A549 (cell line): ENCODE measurements at regions not wholly inside any gene's neighbourhood (a gene's known extent, or its start where the extent isn't known, plus 50 kb on each side); places are given as distances from the start of the nearest gene placed in this dataset.

Experiments
- ATAC-seq, 2 experiments: fragments of 200-7000 bp in 1 of 2; fragments of >200 bp in 1 of 2; cut with Nextera tagmentation in 1 of 2; cut with Tn5 transposase in 1 of 2; 3 replicates each; pipeline versions ENCODE4 v1.8.0 to v1.9.1; 2018 to 2020; ENCODE audit warnings: mild to moderate bottlenecking in 1 of 2, moderate library complexity in 1 of 2
- CTCF ChIA-PET: fragments of 300-600 bp; sonication (Branson Sonifier 250); formaldehyde crosslinking; extraction: SDS; loops from one replicate; lab custom pipeline; 2021; ENCODE audit warnings: antibody characterized with exemption, inconsistent platforms; lab: Yijun Ruan, JAX
- POLR2A ChIA-PET: fragments of 350-600 bp; formaldehyde crosslinking; extraction: SDS; loops from one replicate; lab custom pipeline; 2021; ENCODE audit warnings: antibody characterized with exemption, inconsistent platforms; lab: Yijun Ruan, JAX
- DNase-seq, 2 experiments: peaks; one replicate each; pipeline versions ENCODE4 v3.0.0 to v3.0.0-alpha.2; 2011 to 2016; ENCODE audit warnings: low read depth in 1 of 2, low spot score in 1 of 2
- FAIRE-seq: peaks from 2 replicates; lab custom pipeline; 2011; peaks lifted over from hg19 to GRCh38; lab: Jason Lieb, UNC
- H3K27ac ChIP-seq, 2 experiments: fragments of >200 bp; sonication (Bioruptor Twin); formaldehyde crosslinking; 3 replicates each; pipeline ENCODE4 v1.5.1; 2016 to 2017
- H3K4me1 ChIP-seq: fragments of >200 bp; sonication (Bioruptor Twin); formaldehyde crosslinking; 3 replicates; pipeline ENCODE4 v1.6.1; 2016
- H3K4me2 ChIP-seq: fragments of >200 bp; sonication (Bioruptor Twin); formaldehyde crosslinking; 3 replicates; pipeline ENCODE4 v1.6.1; 2016
- H3K4me3 ChIP-seq: fragments of >200 bp; sonication (Bioruptor Twin); formaldehyde crosslinking; 3 replicates; pipeline ENCODE4 v1.5.1; 2016
- H3K9me3 ChIP-seq: fragments of >200 bp; sonication (Bioruptor Twin); formaldehyde crosslinking; 3 replicates; pipeline ENCODE4 v1.6.1; 2016
- BHLHE40 ChIP-seq: IDR thresholded peaks from 2 replicates; pipeline ENCODE4 v1.6.1; 2012; ENCODE audit warnings: low read depth, low read length, inconsistent platforms
- CBX8 ChIP-seq: fragments of 200-600 bp; sonication (generic); IDR thresholded peaks from 2 replicates; pipeline ENCODE4 v1.6.1; 2016
- CEBPB ChIP-seq, 2 experiments: fragments of >200 bp in 1 of 2; sonication (Bioruptor Twin) in 1 of 2; formaldehyde crosslinking in 1 of 2; IDR thresholded peaks; 2 replicates each; pipeline ENCODE4 v1.6.1; 2012 to 2016
- CHD2 ChIP-seq: fragments of 150-350 bp; IDR thresholded peaks from 2 replicates; pipeline ENCODE4 v1.6.1; 2014; ENCODE audit warnings: low read length; ENCODE audit not compliant: partially characterized antibody
- EHF ChIP-seq: fragments of 250-450 bp; sonication (Bioruptor Pico); IDR thresholded peaks from 2 replicates; pipeline ENCODE4 v1.5.0; 2020; ENCODE audit warnings: mild to moderate bottlenecking
- EHMT2 ChIP-seq: fragments of 200-600 bp; sonication (generic); IDR thresholded peaks from 2 replicates; pipeline ENCODE4 v1.6.1; 2016; ENCODE audit warnings: antibody characterized with exemption, low read depth, mild to moderate bottlenecking, moderate library complexity
- ESRRA ChIP-seq: fragments of 150-350 bp; IDR thresholded peaks from 2 replicates; pipeline ENCODE4 v1.6.1; 2014; ENCODE audit warnings: mild to moderate bottlenecking, low read length, borderline replicate concordance
- FOSL2 ChIP-seq, 2 experiments: fragments of 450-650 bp in 1 of 2; fragments of >200 bp in 1 of 2; sonication (Bioruptor Twin) in 1 of 2; formaldehyde crosslinking; IDR thresholded peaks; 2 replicates each; pipeline versions ENCODE4 v1.5.0 to v1.6.1; 2016 to 2020; ENCODE audit warnings: mild to moderate bottlenecking in 1 of 2, moderate library complexity in 1 of 2
- FOXS1 ChIP-seq: fragments of 250-450 bp; sonication (Bioruptor Pico); IDR thresholded peaks from 2 replicates; pipeline ENCODE4 v1.5.0; 2020; ENCODE audit warnings: mild to moderate bottlenecking, moderate library complexity
- GATA3 ChIP-seq: IDR thresholded peaks from 2 replicates; pipeline ENCODE4 v1.6.1; 2012; ENCODE audit warnings: borderline replicate concordance
- HEYL ChIP-seq: fragments of 250-450 bp; sonication (Bioruptor Pico); IDR thresholded peaks from 2 replicates; pipeline ENCODE4 v1.8.0; 2021; ENCODE audit warnings: mild to moderate bottlenecking, moderate library complexity
- JUN ChIP-seq, 2 experiments: fragments of >200 bp; sonication (Bioruptor Twin); formaldehyde crosslinking; IDR thresholded peaks; 2 replicates in 1 of 2; 3 replicates in 1 of 2; pipeline ENCODE4 v1.6.1; 2016 to 2017
- JUNB ChIP-seq: fragments of >200 bp; sonication (Bioruptor Twin); formaldehyde crosslinking; IDR thresholded peaks from 2 replicates; pipeline ENCODE4 v1.6.1; 2016
- KDM5A ChIP-seq: fragments of 200-600 bp; sonication (generic); IDR thresholded peaks from 2 replicates; pipeline ENCODE4 v1.6.1; 2016; ENCODE audit warnings: antibody characterized with exemption, mild to moderate bottlenecking
- MAZ ChIP-seq: fragments of 150-350 bp; IDR thresholded peaks from 2 replicates; pipeline ENCODE4 v1.6.1; 2014; ENCODE audit warnings: antibody characterized with exemption, low read depth, low read length, borderline replicate concordance
- NFE2L2 ChIP-seq: fragments of 150-350 bp; conservative IDR thresholded peaks from 2 replicates; pipeline ENCODE4 v1.6.1; 2014; ENCODE audit warnings: low read length
- NR3C1 ChIP-seq: fragments of >200 bp; sonication (Bioruptor Twin); formaldehyde crosslinking; IDR thresholded peaks from 3 replicates; pipeline ENCODE4 v1.6.1; 2017
- PBX3 ChIP-seq: IDR thresholded peaks from 2 replicates; pipeline ENCODE4 v1.6.1; 2012
- RAD21 ChIP-seq, 2 experiments: fragments of >200 bp in 1 of 2; sonication (Bioruptor Twin) in 1 of 2; formaldehyde crosslinking in 1 of 2; IDR thresholded peaks in 1 of 2; conservative IDR thresholded peaks in 1 of 2; 2 replicates in 1 of 2; 3 replicates in 1 of 2; pipeline ENCODE4 v1.6.1; 2012 to 2018; ENCODE audit warnings: inconsistent platforms in 1 of 2
- RARB ChIP-seq: fragments of 250-450 bp; sonication (Bioruptor Pico); IDR thresholded peaks from 2 replicates; pipeline ENCODE4 v1.8.0; 2021; ENCODE audit warnings: mild to moderate bottlenecking, moderate library complexity
- TFCP2L1 ChIP-seq: fragments of 250-450 bp; sonication (Bioruptor Pico); IDR thresholded peaks from 2 replicates; pipeline ENCODE4 v1.5.0; 2021; ENCODE audit warnings: mild to moderate bottlenecking
- ZNF302 ChIP-seq: fragments of 250-450 bp; sonication (Bioruptor Pico); IDR thresholded peaks from 2 replicates; pipeline ENCODE4 v1.9.0; 2021; ENCODE audit warnings: inconsistent platforms, mild to moderate bottlenecking, moderate library complexity
- WGBS: methylation state at CpG from one replicate; pipeline ENCODE4 v1.1.6; 2017; ENCODE audit errors: missing lambda C conversion rate; 5-methylcytosine and 5-hydroxymethylcytosine counted together
- TF ChIP-seq, protein P1 (sequence below): fragments of >200 bp; sonication (Bioruptor Twin); formaldehyde crosslinking; IDR thresholded peaks from 3 replicates; pipeline ENCODE4 v1.5.1; 2016
- TF ChIP-seq, protein P2 (sequence below): IDR thresholded peaks from 2 replicates; pipeline ENCODE4 v1.6.1; 2012
- TF ChIP-seq, protein P3 (sequence below): fragments of 150-350 bp; IDR thresholded peaks from 2 replicates; pipeline ENCODE4 v1.6.1; 2014; ENCODE audit warnings: low read depth, mild to moderate bottlenecking, low read length
- TF ChIP-seq, protein P4 (sequence below): fragments of 250-450 bp; sonication (Bioruptor Pico); IDR thresholded peaks from 2 replicates; pipeline ENCODE4 v1.5.0; 2021; ENCODE audit warnings: mild to moderate bottlenecking, moderate library complexity, borderline replicate concordance
- TF ChIP-seq, protein P5 (sequence below): fragments of >200 bp; sonication (Bioruptor Twin); formaldehyde crosslinking; IDR thresholded peaks from 3 replicates; pipeline ENCODE4 v1.6.1; 2016

DNA sequence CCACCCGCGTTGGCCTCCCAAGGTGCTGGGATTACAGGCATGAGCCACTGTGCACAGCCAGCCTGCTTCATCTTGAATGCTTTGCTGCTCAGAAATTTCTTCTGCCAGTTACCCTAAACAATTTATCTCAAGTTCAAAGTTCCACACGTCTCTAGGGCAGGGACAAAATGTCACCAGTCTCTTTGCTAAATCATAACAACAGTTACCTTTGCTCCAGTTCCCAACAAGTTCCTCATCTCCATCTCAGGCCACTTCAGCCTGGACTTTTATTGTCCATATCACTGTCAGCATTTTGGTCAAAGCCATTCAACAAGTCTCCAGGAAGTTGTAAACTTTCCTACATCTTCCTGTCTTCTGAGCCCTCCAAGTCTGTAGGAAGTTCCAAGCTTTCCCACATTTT is 159.5 kb upstream of the DYRK2 start:
- 29% methylated on average over 3 of the region's 3 CpGs for WGBS
- ChIA-PET POLR2A (no interaction called here), CTCF (no interaction called here)
- no peak overlapping the region for H3K4me3 ChIP-seq
- ATAC-seq, result no peak
- H3K27ac ChIP-seq, result no peak overlapping the region
- FAIRE-seq, result no peak
- no peak for DNase-seq
- peaks cover 17% of the 10 kb centered on the region; the same call in 2 of the 3 replicates for H3K9me3 ChIP-seq
- no peaks in the 10 kb centered on the region for H3K4me1 ChIP-seq
- no peak overlapping the region for H3K4me2 ChIP-seq
- TF ChIP-seq, protein P1, sequence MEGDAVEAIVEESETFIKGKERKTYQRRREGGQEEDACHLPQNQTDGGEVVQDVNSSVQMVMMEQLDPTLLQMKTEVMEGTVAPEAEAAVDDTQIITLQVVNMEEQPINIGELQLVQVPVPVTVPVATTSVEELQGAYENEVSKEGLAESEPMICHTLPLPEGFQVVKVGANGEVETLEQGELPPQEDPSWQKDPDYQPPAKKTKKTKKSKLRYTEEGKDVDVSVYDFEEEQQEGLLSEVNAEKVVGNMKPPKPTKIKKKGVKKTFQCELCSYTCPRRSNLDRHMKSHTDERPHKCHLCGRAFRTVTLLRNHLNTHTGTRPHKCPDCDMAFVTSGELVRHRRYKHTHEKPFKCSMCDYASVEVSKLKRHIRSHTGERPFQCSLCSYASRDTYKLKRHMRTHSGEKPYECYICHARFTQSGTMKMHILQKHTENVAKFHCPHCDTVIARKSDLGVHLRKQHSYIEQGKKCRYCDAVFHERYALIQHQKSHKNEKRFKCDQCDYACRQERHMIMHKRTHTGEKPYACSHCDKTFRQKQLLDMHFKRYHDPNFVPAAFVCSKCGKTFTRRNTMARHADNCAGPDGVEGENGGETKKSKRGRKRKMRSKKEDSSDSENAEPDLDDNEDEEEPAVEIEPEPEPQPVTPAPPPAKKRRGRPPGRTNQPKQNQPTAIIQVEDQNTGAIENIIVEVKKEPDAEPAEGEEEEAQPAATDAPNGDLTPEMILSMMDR, result no peak
- TF ChIP-seq EHMT2 (no peak), ESRRA (no peak), RAD21 (conservative IDR thresholded peaks at IDR 0.05 in 1 of 2, IDR thresholded peaks at IDR 0.05 in 1 of 2) (no peak), GATA3 (no peak), TFCP2L1 (CRISPR knock-in tag) (no peak), BHLHE40 (no peak), NFE2L2 (no peak), EHF (no peak), RARB (CRISPR knock-in tag) (no peak), ZNF302 (CRISPR knock-in tag) (no peak)
- TF ChIP-seq, protein P2, sequence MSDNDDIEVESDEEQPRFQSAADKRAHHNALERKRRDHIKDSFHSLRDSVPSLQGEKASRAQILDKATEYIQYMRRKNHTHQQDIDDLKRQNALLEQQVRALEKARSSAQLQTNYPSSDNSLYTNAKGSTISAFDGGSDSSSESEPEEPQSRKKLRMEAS, result no peak
- TF ChIP-seq, protein P3, sequence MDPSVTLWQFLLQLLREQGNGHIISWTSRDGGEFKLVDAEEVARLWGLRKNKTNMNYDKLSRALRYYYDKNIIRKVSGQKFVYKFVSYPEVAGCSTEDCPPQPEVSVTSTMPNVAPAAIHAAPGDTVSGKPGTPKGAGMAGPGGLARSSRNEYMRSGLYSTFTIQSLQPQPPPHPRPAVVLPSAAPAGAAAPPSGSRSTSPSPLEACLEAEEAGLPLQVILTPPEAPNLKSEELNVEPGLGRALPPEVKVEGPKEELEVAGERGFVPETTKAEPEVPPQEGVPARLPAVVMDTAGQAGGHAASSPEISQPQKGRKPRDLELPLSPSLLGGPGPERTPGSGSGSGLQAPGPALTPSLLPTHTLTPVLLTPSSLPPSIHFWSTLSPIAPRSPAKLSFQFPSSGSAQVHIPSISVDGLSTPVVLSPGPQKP, result no peak

DNA sequence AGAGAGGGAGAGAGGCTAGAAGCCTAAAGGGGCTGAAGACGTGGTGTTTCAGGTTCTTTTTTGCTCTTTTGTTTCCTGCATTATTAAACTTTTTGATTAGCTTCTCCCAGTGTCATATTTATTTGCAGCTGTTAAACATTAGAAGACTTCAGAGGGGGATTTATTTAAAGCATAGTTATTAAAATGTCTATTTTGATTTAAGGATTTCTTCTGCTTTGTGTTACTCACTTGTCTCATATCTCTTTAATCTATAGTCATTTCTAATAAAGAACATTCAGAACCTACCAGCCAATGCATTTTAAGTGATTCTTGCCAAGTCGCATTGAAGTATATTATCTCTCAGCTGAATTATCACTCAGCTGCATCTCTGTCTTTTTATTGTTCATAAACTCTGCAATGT is 152.0 kb upstream of the DYRK2 start:
- ATAC-seq (no peak), FAIRE-seq (no peak), DNase-seq (no peak)
- TF ChIP-seq JUNB (no peak), CEBPB (IDR thresholded peaks at IDR 0.05) (no peak), MAZ (no peak), CBX8 (no peak)
- Histone ChIP-seq H3K4me2 (no peak overlapping the region), H3K9me3 (no peaks in the 10 kb centered on the region; the same call in 2 of the 3 replicates), H3K4me3 (no peak overlapping the region), H3K27ac (no peak overlapping the region), H3K4me1 (no peaks in the 10 kb centered on the region)
- 42% methylated on average over 2 of the region's 2 CpGs for WGBS
- POLR2A ChIA-PET, result no interaction called here
- CTCF ChIA-PET, result interaction anchor here (1.0 to 1.7 kb wide), 3 partner anchors 11 to 55 kb away, joined by 3 read pairs; no protein-coding TSS in a partner anchor

DNA sequence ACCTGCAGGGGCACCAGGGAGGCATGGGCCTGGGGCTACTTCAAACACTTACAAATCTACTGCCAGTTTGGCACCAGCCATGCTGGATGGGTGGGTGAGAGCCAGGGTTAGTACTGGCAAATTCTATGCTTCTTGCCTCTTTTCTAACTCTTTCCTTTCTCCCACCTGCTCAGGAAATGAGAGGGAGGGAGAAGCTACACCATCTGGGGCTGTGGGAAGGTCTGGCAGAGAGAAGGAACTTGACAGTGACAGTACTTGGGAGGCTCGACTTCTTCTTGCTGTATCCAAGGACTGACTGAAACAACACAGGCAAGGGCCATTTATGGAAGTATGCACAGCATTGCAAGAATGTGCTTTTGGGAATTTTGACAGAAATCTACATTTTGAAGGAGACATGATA is 149.6 kb upstream of the DYRK2 start:
- WGBS, result 0% methylated on average over 1 of the region's 1 CpG
- DNase-seq, result no peak
- no peak overlapping the region for H3K4me2 ChIP-seq
- TF ChIP-seq CHD2, result no peak
- no peak for TF ChIP-seq FOXS1 (CRISPR knock-in tag)
- no peak for TF ChIP-seq NR3C1
- no peak for TF ChIP-seq HEYL (CRISPR knock-in tag)
- TF ChIP-seq JUN (IDR thresholded peaks at IDR 0.05), result no peak
- TF ChIP-seq, protein P4, sequence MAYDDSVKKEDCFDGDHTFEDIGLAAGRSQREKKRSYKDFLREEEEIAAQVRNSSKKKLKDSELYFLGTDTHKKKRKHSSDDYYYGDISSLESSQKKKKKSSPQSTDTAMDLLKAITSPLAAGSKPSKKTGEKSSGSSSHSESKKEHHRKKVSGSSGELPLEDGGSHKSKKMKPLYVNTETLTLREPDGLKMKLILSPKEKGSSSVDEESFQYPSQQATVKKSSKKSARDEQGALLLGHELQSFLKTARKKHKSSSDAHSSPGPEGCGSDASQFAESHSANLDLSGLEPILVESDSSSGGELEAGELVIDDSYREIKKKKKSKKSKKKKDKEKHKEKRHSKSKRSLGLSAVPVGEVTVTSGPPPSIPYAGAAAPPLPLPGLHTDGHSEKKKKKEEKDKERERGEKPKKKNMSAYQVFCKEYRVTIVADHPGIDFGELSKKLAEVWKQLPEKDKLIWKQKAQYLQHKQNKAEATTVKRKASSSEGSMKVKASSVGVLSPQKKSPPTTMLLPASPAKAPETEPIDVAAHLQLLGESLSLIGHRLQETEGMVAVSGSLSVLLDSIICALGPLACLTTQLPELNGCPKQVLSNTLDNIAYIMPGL (CRISPR knock-in tag), result no peak
- no peak for TF ChIP-seq TFCP2L1 (CRISPR knock-in tag)
- no peak for TF ChIP-seq KDM5A
- TF ChIP-seq PBX3, result no peak
- TF ChIP-seq EHF, result no peak
- TF ChIP-seq, protein P5, sequence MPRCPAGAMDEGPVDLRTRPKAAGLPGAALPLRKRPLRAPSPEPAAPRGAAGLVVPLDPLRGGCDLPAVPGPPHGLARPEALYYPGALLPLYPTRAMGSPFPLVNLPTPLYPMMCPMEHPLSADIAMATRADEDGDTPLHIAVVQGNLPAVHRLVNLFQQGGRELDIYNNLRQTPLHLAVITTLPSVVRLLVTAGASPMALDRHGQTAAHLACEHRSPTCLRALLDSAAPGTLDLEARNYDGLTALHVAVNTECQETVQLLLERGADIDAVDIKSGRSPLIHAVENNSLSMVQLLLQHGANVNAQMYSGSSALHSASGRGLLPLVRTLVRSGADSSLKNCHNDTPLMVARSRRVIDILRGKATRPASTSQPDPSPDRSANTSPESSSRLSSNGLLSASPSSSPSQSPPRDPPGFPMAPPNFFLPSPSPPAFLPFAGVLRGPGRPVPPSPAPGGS, result no peak
- no peak for TF ChIP-seq FOSL2 (IDR thresholded peaks at IDR 0.05)
- no peak for TF ChIP-seq FOSL2 (CRISPR knock-in tag; IDR thresholded peaks at IDR 0.05)
- TF ChIP-seq EHMT2, result no peak
- no peak for TF ChIP-seq NFE2L2

More for the DNA sequence above, 149.6 kb upstream of the DYRK2 start:
- ATAC-seq, result no peak
- Histone ChIP-seq H3K4me3 (no peak overlapping the region), H3K4me1 (no peaks in the 10 kb centered on the region), H3K27ac (no peak overlapping the region), H3K9me3 (no peaks in the 10 kb centered on the region; the same call in 2 of the 3 replicates)
- FAIRE-seq, result no peak
- ChIA-PET POLR2A (no interaction called here), CTCF (interaction anchor here (0.6 kb wide), 2 partner anchors 85 to 300 kb away, joined by 3 read pairs; no protein-coding TSS in a partner anchor)
